ENCODE measurements at regions not wholly inside any gene's neighbourhood (a gene's known extent, or its start where the extent isn't known, plus 50 kb on each side); places are given as distances from the start of the nearest gene placed in this dataset.

DNA sequence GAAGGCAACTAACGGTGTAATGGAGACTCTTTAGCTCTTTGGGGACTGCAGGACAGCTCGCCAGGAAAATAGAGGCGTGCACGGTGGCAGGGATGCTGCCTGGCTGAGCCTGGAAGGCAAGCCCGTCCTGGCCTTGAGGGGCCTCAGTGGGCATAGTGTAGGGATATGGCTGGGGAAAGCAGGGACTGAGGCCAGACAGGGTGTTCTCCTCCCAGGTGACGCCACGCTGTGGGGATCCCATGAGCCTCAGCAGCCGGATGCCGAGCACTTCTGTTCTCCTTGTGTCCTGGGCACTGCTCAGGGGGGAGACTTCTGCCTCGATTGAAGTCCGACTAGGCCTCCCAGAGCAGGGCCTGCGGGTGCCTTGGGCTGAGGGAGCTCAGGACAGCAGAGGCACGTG lies 89.2 kb downstream of the NPIPB11 start:
- no peak for DNase-seq (ENCODE audit: extremely low read depth, insufficient read length)
- Histone ChIP-seq H3K4me3 (replicated peaks; ENCODE audit: low read depth, low read length) (no peak overlapping the region), H3K36me3 (ENCODE audit: control insufficient read depth, insufficient read depth, low read length) (no peaks in the 10 kb centered on the region), H3K27me3 (replicated peaks; ENCODE audit: control insufficient read depth, insufficient read depth, low read length) (no peaks in the 10 kb centered on the region; the same call in 1 of the 2 replicates)
- TF ChIP-seq, protein P1, sequence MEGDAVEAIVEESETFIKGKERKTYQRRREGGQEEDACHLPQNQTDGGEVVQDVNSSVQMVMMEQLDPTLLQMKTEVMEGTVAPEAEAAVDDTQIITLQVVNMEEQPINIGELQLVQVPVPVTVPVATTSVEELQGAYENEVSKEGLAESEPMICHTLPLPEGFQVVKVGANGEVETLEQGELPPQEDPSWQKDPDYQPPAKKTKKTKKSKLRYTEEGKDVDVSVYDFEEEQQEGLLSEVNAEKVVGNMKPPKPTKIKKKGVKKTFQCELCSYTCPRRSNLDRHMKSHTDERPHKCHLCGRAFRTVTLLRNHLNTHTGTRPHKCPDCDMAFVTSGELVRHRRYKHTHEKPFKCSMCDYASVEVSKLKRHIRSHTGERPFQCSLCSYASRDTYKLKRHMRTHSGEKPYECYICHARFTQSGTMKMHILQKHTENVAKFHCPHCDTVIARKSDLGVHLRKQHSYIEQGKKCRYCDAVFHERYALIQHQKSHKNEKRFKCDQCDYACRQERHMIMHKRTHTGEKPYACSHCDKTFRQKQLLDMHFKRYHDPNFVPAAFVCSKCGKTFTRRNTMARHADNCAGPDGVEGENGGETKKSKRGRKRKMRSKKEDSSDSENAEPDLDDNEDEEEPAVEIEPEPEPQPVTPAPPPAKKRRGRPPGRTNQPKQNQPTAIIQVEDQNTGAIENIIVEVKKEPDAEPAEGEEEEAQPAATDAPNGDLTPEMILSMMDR (IDR thresholded peaks at IDR 0.05; ENCODE audit: insufficient read depth, low read length, poor library complexity, severe bottlenecking): no peak

- DNase-seq (ENCODE audit: extremely low read depth, insufficient read length): no peak
- Histone ChIP-seq H3K36me3 (ENCODE audit: control insufficient read depth, insufficient read depth, low read length) (no peaks in the 10 kb centered on the region), H3K27me3 (replicated peaks; ENCODE audit: control insufficient read depth, insufficient read depth, low read length) (no peaks in the 10 kb centered on the region; the same call in 1 of the 2 replicates), H3K4me3 (replicated peaks; ENCODE audit: low read depth, low read length) (no peak overlapping the region)
- TF ChIP-seq, protein P1 (IDR thresholded peaks at IDR 0.05; ENCODE audit: insufficient read depth, low read length, poor library complexity, severe bottlenecking): no peak
Measured at GRCh38 chr16:29316761-29317183, 89.7 kb downstream of the NPIPB11 start.

DNA sequence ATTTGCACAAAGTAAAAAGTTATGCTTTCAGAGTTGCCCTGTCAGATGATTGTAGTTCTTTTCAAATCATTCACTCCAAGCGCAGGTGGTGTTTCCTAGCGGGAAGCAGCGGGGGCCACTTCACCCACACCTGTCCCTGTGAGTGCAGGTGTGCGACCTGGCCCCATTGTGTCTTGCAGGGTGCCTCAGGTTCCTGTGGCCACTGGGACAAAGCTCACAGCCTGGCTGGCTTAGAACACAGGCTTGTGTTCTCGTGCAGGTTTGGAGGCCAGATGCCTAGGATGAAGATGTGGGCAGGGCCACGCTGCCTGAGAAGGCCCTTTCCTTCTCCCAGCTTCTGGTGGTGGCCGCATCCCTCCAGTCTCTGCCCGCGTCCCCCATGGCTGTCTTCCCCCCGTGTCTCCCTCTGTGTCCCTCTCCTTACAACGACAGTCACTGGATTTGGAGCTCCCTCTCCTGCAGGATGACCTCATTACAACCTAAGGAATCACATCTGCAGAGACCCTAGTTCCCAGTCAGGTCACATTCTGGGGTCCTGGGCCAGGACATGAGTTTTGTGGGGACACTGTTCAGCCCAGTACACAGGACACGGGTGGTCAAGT lies 90.5 kb downstream of the NPIPB11 start:
- TF ChIP-seq, protein P1 (IDR thresholded peaks at IDR 0.05; ENCODE audit: insufficient read depth, low read length, poor library complexity, severe bottlenecking): no peak
- Histone ChIP-seq H3K36me3 (ENCODE audit: control insufficient read depth, insufficient read depth, low read length) (no peaks in the 10 kb centered on the region), H3K4me3 (replicated peaks; ENCODE audit: low read depth, low read length) (no peak overlapping the region), H3K27me3 (replicated peaks; ENCODE audit: control insufficient read depth, insufficient read depth, low read length) (no peaks in the 10 kb centered on the region; the same call in 1 of the 2 replicates)
- no peak for DNase-seq (ENCODE audit: extremely low read depth, insufficient read length)

DNA sequence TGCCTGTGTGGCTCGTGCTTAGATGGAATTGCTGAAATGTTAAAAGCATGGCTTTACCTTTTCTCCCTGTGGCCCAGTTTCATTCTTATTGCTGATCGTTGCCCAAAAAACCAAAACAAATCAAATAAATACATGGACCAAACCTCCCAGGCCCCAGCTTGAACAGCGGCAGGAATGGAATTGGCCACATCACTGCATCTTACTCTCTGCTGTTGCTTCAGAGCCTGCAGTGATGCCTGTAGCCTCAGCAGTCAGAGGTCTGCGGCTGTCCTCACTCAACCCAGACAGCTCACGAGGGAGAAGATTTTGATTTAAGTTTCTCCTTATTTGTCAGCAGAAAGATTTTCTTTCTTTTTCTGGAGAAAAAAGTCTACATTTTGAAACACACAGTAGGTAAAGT lies 91.5 kb downstream of the NPIPB11 start:
- TF ChIP-seq, protein P1 (IDR thresholded peaks at IDR 0.05; ENCODE audit: insufficient read depth, low read length, poor library complexity, severe bottlenecking): no peak

DNA sequence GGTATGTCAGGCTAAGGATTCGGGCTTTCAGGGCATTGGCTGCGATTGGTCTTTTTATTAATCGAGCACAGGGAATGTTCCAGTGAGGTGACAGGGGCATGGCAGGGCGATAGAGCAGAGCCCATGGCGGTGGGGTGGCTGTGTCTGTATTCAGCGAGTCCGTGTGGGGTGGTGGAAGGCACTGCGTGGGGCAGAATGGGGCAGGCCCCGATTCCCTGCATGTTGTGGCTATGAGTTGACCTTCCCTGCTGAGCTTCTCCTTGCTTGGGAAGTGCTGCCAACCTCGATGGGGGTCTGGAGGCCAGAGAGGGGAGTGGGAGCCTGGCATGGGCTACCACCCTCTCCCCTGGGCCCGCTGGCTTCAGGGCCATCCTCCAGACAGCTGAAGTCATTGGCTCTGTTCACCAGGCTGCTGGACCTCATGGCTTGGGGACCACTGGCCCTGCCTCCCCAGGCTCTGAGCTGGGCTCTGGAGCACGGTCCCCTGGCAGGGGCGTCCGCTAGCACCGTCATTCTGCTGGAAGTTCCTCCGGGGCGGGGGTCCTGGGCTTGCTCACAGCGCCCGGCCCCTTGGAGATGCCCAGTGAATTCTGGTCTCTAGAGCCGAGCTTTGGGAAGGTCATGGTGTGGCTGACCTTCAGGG lies 92.1 kb downstream of the NPIPB11 start:
- no peak overlapping the region for H3K4me3 ChIP-seq (replicated peaks; ENCODE audit: low read depth, low read length)
- no peak for DNase-seq (ENCODE audit: extremely low read depth, insufficient read length)
- TF ChIP-seq, protein P1 (IDR thresholded peaks at IDR 0.05; ENCODE audit: insufficient read depth, low read length, poor library complexity, severe bottlenecking): no peak
- H3K36me3 ChIP-seq (ENCODE audit: control insufficient read depth, insufficient read depth, low read length): no peaks in the 10 kb centered on the region
- no peaks in the 10 kb centered on the region; the same call in 1 of the 2 replicates for H3K27me3 ChIP-seq (replicated peaks; ENCODE audit: control insufficient read depth, insufficient read depth, low read length)

More for the DNA sequence above, 91.5 kb downstream of the NPIPB11 start:
- no peak for DNase-seq (ENCODE audit: extremely low read depth, insufficient read length)
- Histone ChIP-seq H3K36me3 (ENCODE audit: control insufficient read depth, insufficient read depth, low read length) (no peaks in the 10 kb centered on the region), H3K27me3 (replicated peaks; ENCODE audit: control insufficient read depth, insufficient read depth, low read length) (no peaks in the 10 kb centered on the region; the same call in 1 of the 2 replicates), H3K4me3 (replicated peaks; ENCODE audit: low read depth, low read length) (no peak overlapping the region)
